ENCODE measurements at regions not wholly inside any gene's neighbourhood (a gene's known extent, or its start where the extent isn't known, plus 50 kb on each side); places are given as distances from the start of the nearest gene placed in this dataset.

DNA sequence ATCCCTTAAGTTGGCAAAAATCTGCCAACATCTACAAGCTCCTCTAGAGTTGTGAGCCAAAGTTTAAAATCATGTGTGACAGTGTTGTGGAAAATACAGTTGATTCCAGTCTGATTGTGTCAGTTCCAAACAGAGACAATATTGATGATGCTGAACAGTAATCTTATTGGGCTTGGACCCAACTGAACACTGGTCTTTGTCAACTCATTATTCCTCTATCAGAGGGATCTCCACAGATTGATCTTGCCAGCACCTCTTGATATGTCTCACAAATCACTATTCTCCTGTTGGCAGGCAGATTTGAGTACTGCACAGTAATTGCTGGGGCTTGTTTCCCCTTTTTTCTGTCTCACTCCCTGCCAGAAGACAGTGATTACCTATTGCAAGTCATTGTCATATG lies 326.6 kb upstream of the DPH6 start:
- no peak for DNase-seq

- DNase-seq, result no peak
Observed at GRCh38 chr15:35874260-35874905, 328.4 kb upstream of the DPH6 start.

DNA sequence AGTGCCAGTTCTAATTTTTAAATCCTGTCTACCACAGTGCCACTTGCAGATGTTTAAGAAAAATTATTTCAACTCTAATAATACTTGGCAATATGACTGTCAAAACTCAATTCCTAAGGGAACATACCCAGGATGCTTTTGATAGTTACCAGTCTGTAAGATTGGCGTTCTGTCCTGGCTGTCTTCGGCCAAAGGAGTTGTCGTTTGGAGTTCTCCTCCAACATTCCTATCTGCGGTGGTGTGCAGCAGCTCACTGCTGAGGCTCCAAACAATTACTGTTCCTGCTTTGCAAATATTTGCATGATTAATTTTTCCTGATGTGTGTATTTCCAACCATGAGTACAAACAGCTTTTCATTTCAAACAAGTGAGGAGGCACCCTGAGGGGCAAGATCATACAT lies 330.8 kb upstream of the DPH6 start:
- DNase-seq, result no peak

- DNase-seq, result no peak
Observed at GRCh38 chr15:35880896-35881295, 334.9 kb upstream of the DPH6 start.

GRCh38 chr15:35885870-35886269 lies 339.9 kb upstream of the DPH6 start:
- no peak for DNase-seq

GRCh38 chr15:35886765-35887164 lies 340.8 kb upstream of the DPH6 start:
- DNase-seq, result no peak

DNA sequence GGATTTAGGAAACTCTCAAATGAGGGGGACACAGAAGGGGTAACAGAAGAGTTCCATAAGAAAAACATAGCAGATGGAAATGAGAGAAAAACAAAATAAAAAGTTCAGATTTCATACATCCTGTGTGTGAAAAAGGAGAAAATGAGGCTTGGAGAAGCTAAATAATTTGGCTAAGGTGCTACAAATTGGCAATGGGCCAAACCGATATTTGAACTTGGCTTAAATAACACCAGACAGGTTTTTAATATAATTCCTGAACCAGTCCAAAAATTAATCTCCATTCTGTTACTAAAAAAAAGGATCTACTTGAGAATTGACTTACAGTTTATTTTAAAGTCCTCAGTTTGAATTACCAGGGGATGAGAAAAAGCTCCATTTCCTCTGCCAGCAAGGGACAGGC lies 342.9 kb upstream of the DPH6 start:
- DNase-seq, result no peak

DNA sequence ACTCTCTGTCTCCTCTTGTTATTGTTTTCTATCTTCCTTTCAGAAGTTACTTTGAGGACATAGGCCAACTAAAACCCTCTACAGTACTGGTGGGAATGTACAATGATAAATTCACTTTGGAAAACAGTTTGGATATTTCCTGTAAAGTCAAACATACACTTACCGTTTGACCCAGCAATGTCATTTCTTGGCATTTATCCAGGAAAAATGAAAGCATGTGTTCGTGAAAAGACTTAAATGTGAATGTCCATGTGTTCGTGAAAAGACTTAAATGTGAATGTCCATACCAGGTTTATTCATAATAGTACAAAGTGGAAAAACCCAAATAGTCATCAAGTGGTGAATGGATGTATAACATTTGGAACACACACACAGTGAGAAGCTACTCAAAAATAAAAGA lies 361.5 kb upstream of the DPH6 start:
- DNase-seq, result no peak

GRCh38 chr15:35909414-35909813 lies 363.4 kb upstream of the DPH6 start:
- DNase-seq, result no peak

- no peak for DNase-seq
Observed at GRCh38 chr15:35910227-35910626, 364.3 kb upstream of the DPH6 start.

DNA sequence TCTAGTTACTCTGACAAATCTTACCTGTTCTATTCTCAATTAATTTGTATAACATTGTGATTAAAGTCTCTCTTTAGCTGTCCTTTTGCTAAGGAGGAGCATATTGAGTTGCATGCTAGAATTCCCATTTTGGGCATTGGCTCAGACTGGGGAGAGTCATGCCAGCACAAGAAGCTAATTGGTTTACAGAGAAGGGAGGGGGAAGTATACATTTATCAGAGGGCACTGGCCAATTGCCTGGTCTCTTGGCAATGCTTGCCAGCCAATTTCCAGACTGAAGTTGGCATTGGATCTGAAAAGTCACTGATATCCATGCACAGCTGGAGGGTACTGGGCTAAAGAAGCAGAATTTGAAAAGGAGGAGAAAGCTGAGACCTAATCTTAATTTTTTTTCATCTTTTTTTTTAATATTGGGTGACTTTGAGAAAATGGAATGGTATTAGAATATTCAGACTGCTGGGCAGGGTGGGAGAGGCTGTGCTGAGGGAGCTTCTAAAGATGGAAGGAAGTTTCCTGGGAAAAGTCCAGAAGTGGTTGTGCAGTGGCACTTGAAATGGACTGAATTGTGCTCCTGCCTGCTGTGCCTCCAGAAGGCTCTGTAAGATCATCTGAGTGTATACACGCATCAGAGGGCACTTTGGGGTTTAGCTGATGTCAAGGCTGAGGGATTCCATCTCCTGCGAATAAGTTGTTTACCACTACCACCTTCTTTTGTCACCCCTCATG lies 365.2 kb upstream of the DPH6 start:
- DNase-seq, result no peak

DNA sequence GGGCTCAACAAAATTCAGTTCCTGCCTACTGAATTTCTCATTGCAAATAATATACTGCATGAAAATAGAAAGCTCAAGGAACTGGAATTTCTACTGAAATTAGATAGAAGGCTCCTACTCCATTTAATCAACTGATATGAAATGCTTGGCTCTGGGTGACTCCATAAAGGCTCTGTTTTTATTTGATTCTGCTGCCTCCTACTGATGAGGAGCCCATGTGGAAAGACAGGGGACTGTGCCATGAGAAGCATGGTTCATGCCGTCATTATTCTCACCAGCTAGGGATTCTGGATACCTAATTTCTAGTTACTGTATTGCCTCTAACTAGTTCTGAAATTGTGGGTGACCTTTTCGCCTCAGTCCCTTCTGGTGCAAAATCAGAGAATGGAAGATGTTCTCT lies 366.2 kb upstream of the DPH6 start:
- DNase-seq, result no peak

DNA sequence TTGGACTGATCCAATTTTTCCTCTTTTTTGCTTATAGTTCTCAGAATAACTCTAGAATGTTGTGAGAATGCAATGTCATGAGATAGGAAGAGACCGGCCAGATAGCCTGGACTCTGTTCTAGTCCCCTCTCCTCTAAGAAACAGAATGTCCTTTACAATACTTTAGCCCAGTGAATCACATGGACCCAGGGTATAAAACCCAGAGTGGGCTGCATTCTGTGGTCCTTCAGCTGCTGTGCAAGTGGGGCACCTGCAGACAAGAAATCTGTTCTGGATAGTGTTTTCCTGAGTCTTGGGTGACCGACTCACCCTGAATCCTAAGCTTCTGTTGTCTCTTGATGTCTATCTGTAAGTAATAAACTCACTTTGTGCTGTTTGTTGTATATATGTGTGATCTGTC lies 368.6 kb upstream of the DPH6 start:
- no peak for DNase-seq

DNA sequence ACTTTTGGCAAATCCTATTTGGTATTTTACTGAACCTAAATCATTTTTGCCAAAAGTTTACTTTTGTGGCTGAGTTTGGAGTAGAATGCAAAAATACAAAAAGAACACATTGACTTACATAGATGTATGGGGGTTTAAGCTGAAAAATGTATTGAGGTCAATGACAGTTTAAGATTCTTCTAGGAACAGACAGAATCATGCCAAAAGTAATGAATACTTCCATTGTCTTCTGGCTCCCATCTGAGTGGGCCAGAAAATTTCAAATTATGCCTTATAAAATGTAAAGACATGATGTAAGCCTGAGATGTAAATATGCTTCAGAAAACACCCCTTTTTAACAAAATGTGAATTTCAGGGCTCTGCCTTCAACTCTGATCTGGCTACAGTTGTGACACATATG lies 375.1 kb upstream of the DPH6 start:
- DNase-seq, result no peak

- no peak for DNase-seq
Observed at GRCh38 chr15:35925275-35926006, 379.5 kb upstream of the DPH6 start.

- DNase-seq, result no peak
Observed at GRCh38 chr15:35926007-35926380, 380.0 kb upstream of the DPH6 start.

- no peak for DNase-seq
Observed at GRCh38 chr15:35928847-35929246, 382.9 kb upstream of the DPH6 start.

DNA sequence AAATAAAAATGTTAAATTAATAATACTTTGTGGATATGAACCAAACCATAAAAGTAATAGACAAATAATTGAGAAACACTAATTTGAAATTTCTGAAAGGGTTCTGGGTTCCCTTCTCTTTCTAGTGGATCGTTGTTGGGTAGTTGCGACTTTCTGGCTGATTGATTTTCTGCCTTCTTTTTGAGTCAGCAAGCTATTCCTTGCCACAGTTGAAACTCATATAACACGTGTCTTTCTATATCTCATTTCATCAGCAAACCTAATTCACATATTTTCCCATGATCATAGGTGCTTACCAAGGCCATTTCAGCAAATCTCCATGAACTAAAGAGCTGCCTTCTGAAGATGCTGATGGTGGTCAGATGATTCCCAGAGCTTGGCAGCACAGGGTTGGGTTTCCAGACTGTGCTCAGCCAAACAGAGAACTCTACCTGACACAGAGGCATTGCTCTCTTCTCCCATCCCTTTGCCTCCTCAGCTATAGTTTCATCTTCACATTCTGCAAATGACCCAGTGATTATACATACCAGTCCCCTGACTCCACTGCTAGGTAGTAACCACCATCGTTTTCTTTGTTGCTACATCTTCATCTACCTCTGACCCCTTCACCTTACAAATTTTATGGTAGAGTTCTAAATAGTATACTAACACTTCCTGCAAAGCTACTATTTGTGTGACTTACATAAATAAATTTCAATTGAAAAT lies 383.9 kb upstream of the DPH6 start:
- no peak for DNase-seq

- no peak for DNase-seq
Observed at GRCh38 chr15:35931799-35932341, 385.9 kb upstream of the DPH6 start.

DNA sequence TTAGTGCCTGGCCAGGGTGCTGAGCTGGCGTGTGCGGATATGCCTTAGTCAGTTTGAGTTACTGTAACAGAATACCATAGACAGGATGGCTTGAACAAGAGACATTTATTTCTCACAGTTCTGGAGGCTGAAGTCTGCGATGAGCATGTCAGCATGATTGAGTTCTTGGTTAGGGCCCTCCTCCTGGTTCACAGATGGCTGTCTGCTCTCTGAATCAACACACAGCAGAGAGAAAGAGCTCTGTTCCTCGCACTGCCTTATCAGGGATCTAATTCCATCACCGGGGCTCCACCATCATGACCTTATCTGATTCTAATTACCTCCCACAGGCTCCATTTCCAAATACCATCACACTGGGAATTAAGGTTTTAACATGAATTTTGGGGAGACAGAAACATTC lies 386.6 kb upstream of the DPH6 start:
- no peak for DNase-seq

GRCh38 chr15:35933531-35933930 lies 387.6 kb upstream of the DPH6 start:
- DNase-seq, result no peak

GRCh38 chr15:35934383-35935049 lies 388.6 kb upstream of the DPH6 start:
- DNase-seq, result no peak

GRCh38 chr15:35936284-35936683 lies 390.3 kb upstream of the DPH6 start:
- DNase-seq, result no peak
